Panc1 (cell line): ENCODE measurements at regions not wholly inside any gene's neighbourhood (a gene's known extent, or its start where the extent isn't known, plus 50 kb on each side); places are given as distances from the start of the nearest gene placed in this dataset.

Experiments
- CTCF ChIP-seq: fragments of 450-650 bp; IDR thresholded peaks from 2 replicates; pipeline ENCODE4 v1.5.1; 2017; ENCODE audit warnings: mild to moderate bottlenecking
- POLR2AphosphoS5 ChIP-seq: IDR thresholded peaks from 2 replicates; pipeline ENCODE4 v1.6.1; 2012; ENCODE audit warnings: mild to moderate bottlenecking, low read depth, low read length, moderate library complexity
- TCF7L2 ChIP-seq: IDR thresholded peaks from 2 replicates; pipeline ENCODE4 v1.6.1; 2011; ENCODE audit warnings: mild to moderate bottlenecking, low read depth, low read length, inconsistent platforms

- TF ChIP-seq CTCF, result no peak
- TF ChIP-seq POLR2AphosphoS5, result no peak
- TF ChIP-seq TCF7L2, result no peak
Observed at GRCh38 chr12:127205781-127206555, 1061.0 kb upstream of the TMEM132C start.
